Fibroblast of skin of right biceps (primary cell): ENCODE measurements at regions not wholly inside any gene's neighbourhood (a gene's known extent, or its start where the extent isn't known, plus 50 kb on each side); places are given as distances from the start of the nearest gene placed in this dataset.

Source experiments
- DNase-seq: peaks from one replicate; pipeline ENCODE4 v3.0.0-alpha.2; 2013

DNA sequence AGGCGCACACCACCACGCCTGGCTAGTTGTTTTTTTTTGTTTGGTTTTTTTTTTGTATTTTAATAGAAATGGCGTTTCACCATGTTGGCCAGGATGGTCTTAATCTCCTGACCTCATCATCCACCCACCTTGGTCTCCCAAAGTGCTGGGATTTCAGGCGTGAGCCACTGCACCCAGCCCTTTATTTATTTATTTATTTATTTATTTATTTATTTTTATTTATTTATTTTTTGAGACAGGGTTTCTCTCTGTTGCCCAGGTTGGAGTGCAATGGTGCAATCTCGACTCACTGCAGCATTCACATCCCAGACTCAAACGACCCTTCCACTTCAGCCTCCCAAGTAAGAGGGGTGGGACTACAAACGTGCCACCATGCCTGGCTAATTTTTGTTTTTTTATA, 63.0 kb upstream of the ADAMTSL1 start:
- DNase-seq, result no peak

- DNase-seq, result no peak
Observed at GRCh38 chr9:18421391-18421790, 52.6 kb upstream of the ADAMTSL1 start.

- DNase-seq, result no peak
Observed at GRCh38 chr9:18422296-18423036, 51.5 kb upstream of the ADAMTSL1 start.

DNA sequence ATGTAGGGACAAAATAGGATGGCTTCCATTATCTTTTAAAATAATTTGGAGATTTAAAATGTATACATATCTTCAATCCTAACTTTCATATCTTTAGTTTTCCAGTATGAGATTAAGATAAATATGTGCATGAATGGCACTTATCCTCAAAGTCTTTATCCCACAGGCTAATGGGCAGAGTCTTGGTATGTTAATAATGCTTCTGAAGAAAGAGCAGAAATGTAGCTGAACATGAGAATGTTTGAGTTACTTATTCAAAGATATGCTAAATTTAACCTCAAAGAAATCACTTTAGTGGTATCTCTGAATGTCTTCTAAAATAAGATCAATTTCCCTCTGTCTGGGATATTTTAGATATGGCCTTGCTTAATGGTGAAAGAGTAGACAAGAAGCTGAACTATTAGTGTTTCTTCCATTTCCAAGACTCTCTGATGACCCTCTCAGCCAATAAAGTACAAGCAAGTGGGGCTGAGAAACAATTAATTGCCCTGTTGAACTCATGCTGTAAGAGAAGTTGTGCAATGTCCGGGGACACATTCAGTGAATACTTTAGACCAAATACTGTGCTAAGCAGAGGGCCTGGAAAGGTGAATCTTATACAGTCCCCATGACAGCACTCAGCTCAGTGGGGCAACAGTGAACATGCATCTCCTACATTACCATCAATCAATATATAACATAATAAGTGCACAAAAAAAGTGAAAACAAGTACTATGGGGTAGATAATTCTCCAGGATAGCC, 50.0 kb upstream of the ADAMTSL1 start:
- peak; percentile 48 for DNase-seq
